HG02981 (cell line): ENCODE measurements at regions not wholly inside any gene's neighbourhood (a gene's known extent, or its start where the extent isn't known, plus 50 kb on each side); places are given as distances from the start of the nearest gene placed in this dataset.
"Not testable (repeated sequence)": the region's sequence is repeated elsewhere in the genome, so short reads cannot be mapped to it uniquely, and the experiment has no call there.

Experiments used
- ATAC-seq: cut with Tn5 transposase; IDR thresholded peaks from one replicate; pipeline ENCODE4 v1.9.1; 2021; ENCODE audit warnings: mild to moderate bottlenecking, moderate library complexity; ENCODE audit not compliant: unreplicated experiment

DNA sequence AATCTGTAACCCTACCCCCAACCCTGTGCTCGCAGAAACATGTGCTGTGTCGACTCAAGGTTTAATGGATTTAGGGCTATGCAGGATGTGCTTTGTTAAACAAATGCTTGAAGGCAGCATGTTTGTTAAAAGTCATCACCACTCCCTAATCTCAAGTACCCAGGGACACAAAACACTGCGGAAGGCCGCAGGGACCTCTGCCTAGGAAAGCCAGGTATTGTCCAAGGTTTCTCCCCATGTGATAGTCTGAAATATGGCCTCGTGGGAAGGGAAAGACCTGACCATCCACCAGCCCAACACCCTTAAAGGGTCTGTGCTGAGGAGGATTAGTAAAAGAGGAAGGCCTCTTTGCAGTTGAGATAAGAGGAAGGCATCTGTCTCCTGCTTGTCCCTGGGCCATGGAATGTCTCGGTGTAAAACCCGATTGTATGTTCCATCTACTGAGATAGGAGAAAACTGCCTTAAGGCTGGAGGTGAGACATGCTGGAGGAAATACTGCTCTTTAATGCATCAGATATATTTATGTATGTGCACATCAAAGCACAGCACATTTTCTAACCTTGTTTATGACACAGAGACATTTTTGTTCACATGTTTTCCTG, 94.4 kb downstream of the LSM3 start:
- not testable (repeated sequence) for ATAC-seq

DNA sequence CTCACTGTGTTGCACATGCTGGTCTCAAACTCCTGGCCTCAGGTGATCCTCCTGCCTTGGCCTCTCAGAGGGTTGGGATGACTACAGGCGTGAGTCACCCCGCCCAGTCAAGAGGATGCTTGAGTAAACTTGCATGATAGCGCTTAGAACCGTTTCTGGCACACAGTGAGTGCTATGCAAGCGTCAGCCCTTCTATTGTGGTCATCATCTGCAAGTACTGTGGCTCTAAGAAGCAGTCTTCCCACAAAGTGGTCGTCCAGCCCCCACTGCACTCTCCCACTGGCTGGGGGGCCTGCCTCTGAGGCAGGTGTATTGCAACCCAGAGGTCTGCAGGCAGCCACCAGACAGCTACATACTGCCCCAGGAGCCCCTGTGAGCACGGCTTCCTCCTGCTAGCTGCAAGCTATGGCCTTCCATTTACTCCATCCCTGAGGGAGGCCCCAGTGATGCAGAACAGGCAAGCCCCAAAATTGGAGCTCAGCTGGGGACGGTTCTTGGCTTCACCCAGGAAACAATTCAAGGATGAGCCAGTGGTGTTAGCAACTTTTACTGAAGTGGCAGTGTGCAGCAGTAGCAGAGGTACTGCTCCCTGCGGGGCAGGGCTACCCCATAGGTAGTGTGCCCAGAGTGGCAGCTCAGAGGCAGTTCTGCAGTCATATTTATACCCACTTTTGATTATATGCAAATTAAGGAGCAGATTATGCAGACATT, 95.4 kb downstream of the LSM3 start:
- ATAC-seq = no peak

DNA sequence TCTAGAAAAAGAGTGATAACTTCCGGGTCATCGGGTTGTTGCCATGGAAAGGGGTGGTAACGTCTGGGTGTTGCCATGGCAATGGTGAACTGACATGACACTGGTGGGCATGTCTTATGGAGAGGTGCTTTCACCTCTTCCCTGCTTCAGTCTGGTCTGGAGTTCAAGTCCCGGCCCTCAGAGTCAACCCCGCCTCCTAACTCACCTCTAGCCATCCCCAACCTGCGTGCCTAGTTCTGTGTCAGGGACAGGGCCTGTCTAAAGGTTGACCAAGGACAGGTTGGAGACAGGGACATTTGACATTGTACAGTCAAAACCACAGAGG, 96.0 kb downstream of the LSM3 start:
- no peak for ATAC-seq

DNA sequence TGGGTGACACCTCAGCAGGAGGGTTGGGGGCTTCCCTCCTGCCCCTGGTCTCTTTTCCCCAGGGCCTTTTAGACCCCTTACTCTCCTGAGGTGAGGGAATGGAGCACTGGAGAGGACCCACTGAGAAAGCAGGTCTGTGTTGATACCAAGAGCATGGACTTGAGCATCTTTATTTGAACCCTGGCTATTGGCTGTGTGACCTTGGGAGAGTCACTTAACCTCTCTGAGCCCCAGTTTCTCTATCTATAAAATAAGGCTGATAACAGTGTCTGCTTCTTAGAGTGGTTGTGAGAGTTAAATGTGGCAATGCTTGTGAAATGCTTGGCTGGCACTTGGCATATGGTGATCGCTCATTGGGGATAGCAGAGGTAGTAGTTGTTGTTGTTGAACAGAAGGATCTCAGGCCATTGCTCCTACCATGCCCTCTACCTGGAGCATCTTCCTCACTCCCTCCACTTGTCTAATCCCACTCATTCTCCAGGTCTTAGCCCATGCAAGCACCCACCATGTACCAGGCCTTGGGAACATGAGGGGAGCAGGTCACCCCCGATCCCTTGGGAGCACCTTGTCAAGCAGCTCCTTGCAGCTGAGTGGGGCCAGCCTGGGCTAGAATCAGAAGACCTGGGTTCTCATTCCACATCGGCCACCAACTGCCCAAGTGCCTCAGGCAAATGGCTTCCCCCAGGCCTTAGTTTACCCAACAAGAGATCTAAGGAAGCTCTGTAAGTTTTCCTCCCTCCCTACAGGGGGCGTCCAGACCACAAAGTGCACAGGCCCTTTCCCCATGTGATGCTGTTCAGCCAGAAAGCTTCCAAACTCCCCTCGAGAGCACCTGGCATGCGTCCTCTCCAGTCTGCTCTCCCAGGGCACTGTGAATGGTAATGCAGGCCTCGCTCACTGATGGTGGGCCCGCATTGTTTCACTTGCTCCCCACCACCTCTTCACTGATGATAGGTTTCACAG, 96.7 kb downstream of the LSM3 start:
- ATAC-seq = no peak

DNA sequence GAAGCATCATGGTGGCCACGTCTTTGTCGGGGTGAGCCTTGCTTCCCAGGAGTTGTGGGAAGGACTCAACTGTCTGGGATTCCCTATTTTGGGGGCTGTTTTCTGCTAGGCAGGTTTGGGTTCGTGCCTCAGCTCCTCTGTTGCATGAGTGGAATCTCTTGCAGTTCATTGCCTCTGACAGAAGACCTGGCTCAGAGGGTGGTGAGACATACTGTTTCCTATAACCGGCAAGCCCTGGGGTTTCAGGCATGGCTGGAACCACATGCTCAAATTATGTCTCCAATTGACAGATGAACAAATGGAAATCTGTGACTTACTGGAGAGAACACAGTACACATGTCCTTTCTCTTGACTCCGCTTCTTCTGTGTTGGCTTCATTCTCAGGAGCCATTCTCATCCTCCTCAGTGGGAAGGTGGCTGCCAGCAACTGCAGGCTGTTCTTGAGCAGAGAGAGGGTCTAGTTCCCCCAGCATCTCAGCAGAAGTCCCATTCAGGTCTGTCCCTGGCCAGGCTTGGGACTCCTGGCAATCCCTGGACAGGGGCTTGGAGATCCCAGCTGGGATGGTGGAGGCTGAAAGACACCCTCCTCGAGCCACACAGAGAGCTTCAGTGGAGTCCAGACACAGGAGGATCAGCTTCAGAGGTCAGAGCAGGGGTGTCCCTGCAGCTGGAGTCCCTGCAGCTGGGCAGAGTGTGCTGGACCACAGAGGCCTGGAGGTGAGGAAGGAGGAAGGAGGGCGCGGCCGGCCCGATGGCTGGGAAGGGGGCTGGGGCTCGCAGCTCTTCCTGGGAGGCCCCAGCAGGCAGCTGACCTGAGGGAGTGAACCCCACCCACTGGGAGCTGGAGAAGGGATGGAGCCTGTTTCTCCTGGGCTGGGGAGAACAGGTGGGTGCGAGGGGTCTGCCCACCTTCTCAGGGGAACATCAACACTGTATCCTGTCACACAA, 97.6 kb downstream of the LSM3 start:
- no peak for ATAC-seq

DNA sequence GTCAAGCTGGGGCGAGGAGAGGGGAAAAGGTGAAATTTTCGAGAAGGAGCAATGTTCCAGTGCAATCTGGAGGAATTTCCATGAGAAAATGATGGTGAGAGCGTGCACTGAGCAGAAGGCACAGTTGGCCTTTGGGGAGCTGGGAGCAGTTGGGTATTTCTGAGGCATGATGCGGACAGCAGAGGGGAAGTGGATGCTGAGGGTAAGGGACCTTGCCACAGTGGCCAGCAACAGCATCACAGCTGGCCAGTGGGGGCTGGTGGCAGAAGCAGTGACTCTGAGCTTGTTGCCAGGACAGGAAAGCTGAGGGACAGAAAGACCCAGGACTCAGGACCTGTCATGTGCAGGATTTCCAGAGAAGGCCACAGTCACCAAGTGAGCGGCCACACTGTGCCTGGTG, 98.9 kb downstream of the LSM3 start:
- ATAC-seq = no peak

DNA sequence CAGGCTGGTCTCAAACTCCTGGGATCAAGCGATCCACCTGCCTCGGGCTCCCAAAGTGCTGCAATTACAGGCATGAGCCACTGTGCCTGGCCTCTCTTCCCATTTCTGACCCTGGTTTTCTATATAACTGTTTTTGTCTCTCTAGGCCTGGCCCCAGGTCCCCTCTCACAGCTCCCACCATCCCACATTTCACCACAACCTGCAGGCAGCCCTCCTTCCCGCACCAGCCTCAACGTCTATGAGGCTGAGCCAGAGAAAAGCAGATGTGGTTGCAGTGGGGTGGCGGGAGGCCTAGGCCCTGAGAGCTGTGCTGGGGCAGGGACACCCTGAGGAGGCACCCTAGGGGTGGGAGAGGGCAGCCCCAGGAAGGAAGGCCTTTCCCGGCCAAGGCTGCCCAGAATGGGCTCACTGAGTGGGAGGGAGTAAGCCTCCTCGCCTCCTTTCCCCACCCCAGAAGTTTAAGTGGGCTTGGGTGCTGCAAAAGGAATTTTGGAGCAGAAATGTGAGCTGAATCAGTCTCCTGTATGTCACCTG, 99.7 kb downstream of the LSM3 start:
- no peak for ATAC-seq

DNA sequence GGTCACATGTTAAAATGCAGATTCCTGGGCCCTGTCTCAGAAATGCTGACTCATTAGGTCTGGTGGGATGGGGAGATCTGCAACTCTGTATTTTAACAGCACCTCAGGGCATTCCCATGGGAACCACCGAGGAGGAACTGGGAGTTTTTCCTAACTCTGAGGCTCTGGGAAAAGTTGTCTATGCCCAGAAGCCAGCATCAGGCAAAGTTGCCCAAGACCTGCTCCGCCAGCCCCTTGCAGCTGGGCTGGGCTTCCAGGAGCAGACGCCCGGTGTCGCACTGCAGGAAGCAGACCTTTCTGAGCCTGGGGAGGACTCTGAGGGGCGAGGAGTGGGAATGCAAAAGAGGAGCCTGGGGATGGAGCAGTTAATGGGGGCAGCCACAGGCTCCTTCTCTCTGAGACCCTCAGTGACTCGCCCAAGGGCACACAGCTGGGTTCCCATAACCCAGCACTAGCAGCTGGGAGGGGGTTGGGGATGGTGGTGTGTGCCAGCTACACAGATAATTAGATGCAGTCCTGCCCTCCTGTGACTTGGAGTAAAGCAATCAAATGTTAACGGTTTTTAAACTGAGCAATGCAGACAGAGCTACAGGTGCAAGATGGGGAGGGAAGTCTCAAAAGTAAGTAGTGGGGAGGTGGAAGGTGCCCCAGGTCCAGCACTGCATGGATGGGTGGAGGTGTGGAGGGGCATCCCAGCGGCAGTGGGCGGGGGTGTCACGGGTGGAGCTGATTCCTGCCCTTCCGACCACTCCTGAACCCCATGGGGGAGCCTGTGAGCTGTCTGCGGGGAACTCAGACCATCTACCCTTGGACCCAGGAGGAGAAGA, 100.4 kb downstream of the LSM3 start:
- no peak for ATAC-seq

DNA sequence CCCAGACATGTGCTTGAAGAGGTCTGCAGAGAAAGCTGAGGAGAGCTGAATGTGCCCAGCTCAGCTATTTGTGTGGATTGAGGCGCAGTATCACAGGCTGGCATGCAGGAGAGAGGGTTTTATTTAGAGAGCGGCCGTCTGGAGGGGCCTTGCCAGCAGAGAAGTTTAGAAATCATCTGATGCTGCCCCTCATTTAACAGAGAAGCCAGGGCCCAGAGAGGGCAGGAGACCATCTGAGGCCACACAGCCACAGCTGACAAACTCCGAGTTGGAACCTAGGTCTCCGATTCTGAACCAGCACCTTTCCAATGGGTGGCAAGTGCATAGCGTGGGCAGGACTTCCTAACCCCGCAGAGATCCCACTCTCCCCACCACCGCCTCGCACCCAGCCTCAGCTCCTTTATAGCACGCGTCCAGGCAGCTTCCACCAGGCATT, 101.0 kb downstream of the LSM3 start:
- ATAC-seq = no peak

DNA sequence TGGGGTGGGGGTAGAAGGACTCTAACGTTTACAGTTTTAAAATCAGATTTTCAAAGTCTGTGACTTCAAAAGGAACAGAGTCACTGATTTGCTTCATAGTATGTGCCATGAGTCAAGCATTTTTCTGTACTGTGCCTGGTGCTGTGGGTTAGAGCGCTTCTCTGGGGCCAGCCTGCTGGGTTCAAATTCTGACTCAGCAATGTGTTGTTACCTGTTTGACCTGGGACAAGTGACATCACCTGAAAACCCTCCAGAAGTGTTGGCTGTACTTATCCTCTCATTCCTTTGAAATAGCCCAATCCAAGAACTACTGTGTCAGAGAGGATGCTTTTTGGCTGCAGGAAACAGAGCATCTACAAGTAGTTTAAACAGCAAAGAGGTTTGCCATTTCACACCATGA, 101.7 kb downstream of the LSM3 start:
- no peak for ATAC-seq

DNA sequence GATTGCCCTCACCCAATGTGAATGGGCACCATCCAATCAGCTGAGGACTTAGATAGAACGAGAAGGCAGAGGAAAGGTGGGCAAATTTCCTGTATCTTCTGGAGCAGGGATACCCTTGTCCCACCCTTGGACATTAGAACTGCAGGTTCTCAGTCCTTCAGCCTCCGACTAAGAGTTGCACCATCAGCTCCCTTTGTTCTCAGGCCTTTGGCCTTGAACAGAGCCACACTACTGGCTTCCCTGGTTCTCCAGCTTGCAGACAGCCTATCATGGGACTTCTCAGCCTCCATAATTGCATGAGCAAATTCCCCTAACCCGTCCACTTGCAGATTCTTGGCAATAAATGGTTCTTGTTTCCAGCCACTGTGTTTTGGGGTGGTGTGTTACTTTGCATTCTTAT, 102.4 kb downstream of the LSM3 start:
- ATAC-seq = no peak

DNA sequence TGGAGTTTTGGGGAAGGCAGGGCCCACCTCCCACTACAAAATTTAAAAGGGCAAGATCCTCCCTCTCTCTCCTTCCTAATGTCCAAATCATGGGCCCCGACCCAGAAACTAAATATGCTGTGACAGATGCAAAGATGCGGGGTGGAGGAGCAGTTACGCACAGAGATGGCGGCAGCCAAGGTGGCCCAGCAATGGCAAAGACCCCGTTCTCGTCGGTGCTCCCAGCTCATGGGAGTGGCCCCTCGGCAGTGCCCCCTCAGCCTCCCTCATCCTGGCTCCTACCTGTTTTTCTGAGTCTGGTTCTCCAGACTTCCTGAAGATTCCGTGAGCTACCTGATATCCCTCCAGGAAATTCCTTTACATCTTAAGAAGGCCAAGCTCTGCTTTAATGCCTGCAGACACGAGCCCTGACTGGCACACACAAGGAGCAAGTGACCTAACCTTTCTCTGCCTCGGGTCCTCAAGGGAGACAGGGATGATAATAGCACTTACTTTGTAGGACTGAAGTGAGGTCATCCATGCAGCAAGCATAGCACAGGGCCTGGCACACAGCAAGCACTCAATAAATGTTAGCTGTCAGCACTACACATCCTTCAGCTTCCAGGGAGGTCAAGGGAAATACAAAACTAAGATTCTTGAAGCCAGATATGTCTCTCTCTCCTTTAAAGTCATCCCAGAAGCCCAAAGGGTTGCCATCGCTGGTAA, 103.5 kb downstream of the LSM3 start:
- ATAC-seq = no peak

DNA sequence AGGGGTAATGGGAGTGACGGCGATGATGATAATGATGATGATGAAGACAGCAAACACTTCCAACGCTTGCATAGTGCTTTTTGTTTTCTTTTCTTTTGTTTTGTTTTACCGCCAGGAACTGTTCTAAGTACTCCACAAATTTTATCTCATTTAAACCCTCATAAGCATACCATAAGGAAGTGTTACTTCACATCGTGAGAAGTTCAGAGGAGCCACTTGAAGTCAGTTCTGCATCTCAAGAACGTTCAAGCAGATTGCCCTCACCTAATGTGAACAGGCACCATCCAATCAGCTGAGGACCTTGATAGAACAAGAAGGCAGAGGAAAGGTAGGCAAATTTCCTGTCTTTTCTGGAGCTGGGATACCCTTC, 104.1 kb downstream of the LSM3 start:
- ATAC-seq = no peak

DNA sequence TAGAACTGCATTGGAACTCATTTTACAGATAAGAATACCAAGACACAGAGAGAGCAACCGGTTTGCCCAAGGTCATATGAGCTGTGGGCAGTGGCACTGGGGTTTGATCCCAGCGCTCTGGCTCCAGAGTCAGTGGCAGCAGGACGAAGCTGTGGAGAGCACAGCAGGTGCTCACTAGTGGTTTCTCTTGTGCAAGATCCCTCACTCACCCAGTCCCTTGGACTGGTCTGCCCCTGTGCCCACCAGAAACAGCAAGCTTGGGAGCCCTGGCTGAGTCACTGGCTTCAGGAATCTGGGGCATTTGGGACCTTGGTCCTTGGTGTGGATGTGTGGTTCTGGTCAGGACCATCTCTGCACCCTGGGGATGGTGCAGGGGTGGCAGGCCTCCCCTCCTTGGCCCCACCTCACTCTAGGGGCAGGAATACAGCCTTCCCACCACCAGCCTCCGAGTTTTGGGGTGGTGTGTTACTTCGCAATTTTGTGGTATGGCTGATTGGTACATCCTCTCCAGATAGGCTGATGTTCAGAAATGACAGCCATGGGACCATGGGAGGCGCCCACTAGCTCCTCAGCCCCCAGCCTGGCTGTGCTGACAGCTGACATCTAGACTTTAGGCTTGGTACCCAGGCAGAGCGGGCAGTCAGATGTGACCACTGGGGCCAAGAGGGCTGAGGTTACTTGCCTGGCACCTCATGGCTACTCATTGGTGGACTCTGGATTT, 104.6 kb downstream of the LSM3 start:
- ATAC-seq = no peak

DNA sequence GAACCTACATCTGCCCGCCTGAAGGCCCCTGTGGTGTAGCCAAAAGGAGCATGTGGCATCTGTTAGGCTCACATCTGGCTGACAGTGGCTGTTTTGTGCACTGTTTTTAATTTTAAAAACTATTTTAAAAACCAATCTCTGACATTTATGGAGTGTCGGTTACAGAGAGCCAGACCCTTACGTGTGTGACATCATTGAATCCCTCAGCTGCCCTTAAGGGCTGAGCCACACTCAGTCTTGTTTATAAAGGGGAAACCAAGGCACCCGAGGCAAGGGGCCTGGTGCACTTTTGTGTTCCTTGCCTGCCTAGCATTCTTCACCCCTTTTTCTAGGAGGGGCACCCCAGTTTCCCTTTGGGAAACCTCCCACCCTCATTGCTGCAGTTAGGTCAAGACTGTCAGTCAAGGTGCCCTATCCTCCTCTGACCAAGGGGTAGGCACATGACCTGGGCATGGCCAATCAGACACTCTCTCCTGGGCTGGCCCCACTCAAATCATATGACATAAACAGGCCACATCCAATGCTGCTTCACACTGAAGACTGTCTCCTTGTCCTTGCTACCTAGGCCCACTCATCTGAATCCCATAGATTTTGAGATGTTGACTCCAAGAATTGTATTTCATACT, 105.3 kb downstream of the LSM3 start:
- no peak for ATAC-seq

DNA sequence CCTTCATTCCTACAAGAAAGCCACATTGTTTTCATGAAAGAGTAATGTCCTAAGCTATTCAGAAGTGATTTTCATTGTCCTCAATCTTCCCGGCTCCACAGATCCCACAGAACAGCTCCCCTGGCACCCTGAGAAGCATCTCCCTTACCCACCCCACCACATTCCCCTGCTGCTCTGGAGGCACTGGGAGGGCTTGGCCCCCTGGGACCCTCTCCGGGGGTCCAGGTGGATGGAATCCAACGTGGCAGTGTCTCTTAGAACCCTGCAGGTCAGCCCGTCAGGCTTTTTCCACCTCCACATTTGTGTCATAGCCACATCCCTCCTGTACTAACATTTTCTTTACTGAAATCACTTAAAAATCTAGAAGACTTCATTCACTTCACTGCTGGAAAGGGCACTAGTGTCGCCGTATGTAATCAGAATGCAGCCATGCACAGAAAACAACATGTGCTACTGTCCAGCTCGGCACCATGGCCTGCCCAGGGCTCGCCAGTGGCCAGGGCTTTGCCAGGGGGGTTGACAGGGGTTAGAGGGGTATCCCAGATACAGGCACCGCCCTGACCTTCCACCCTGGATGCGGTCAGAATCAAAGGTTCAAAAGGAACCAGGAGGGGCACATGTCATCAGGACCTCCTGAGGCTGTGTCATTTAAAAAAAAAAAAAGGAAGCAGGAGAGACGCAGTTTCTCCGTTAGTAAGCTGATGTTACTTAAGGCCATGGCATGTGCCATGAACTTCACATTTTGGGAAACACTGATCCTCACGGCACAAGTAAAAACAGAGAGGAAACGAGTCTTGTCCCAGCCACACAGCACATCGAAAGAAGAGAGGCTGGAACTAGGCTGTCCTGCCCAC, 106.3 kb downstream of the LSM3 start:
- ATAC-seq = no peak

DNA sequence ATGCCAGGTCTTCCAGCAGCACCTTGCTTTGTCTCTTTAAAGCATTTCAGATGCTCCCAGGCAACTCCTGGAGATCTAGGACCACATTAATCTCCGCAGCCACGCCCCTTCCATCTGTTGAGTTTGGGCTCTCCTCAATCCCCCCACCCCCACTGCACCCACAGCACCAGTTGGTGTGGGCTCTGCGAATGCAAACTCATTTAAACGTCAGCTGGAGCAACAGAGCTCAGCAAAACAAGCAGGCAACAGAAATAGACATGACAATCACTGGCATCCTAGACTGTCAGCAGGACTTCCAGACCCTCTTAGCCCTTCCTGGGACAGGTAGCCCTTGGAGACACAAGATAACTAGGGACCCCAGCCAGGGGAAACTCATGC, 106.9 kb downstream of the LSM3 start:
- ATAC-seq = no peak
